G401.6 (cell line): ENCODE measurements at regions not wholly inside any gene's neighbourhood (a gene's known extent, or its start where the extent isn't known, plus 50 kb on each side); places are given as distances from the start of the nearest gene placed in this dataset.
"Not testable (repeated sequence)": the region's sequence is repeated elsewhere in the genome, so short reads cannot be mapped to it uniquely, and the experiment has no call there.

ENCODE experiments used
- FAIRE-seq: peaks from 2 replicates; lab custom pipeline; 2012; peaks lifted over from hg19 to GRCh38; lab: Jason Lieb, UNC

GRCh38 chr5:58299256-58299655 lies 160.6 kb downstream of the PLK2 start:
- FAIRE-seq: no peak

GRCh38 chr5:58294598-58295305 lies 165.1 kb downstream of the PLK2 start:
- no peak for FAIRE-seq

GRCh38 chr5:58288275-58288674 lies 171.6 kb downstream of the PLK2 start:
- not testable (repeated sequence) for FAIRE-seq

GRCh38 chr5:58286741-58287140 lies 173.1 kb downstream of the PLK2 start:
- FAIRE-seq: no peak

- no peak for FAIRE-seq
Observed at GRCh38 chr5:58285900-58286299, 174.0 kb downstream of the PLK2 start.

- no peak for FAIRE-seq
Observed at GRCh38 chr5:58284886-58285285, 175.0 kb downstream of the PLK2 start.

- no peak for FAIRE-seq
Observed at GRCh38 chr5:58281189-58281588, 178.7 kb downstream of the PLK2 start.

- no peak for FAIRE-seq
Observed at GRCh38 chr5:58279259-58279658, 180.6 kb downstream of the PLK2 start.

GRCh38 chr5:58276431-58276830 lies 183.5 kb downstream of the PLK2 start:
- FAIRE-seq: no peak

GRCh38 chr5:58275516-58275915 lies 184.4 kb downstream of the PLK2 start:
- no peak for FAIRE-seq

GRCh38 chr5:58274191-58274590 lies 185.7 kb downstream of the PLK2 start:
- FAIRE-seq: no peak

- no peak for FAIRE-seq
Observed at GRCh38 chr5:58273711-58274110, 186.2 kb downstream of the PLK2 start.

- FAIRE-seq: no peak
Observed at GRCh38 chr5:58268268-58268667, 191.6 kb downstream of the PLK2 start.

- FAIRE-seq: no peak
Observed at GRCh38 chr5:58266402-58266801, 193.5 kb downstream of the PLK2 start.

GRCh38 chr5:58265246-58265930 lies 194.5 kb downstream of the PLK2 start:
- no peak for FAIRE-seq

GRCh38 chr5:58264276-58264675 lies 195.6 kb downstream of the PLK2 start:
- FAIRE-seq: no peak

- no peak for FAIRE-seq
Observed at GRCh38 chr5:58263296-58263695, 196.6 kb downstream of the PLK2 start.

- FAIRE-seq: no peak
Observed at GRCh38 chr5:58262226-58262625, 197.7 kb downstream of the PLK2 start.

- FAIRE-seq: no peak
Observed at GRCh38 chr5:58261605-58262004, 198.3 kb downstream of the PLK2 start.

- no peak for FAIRE-seq
Observed at GRCh38 chr5:58260243-58260642, 199.6 kb downstream of the PLK2 start.

GRCh38 chr5:58259685-58260152 lies 200.2 kb downstream of the PLK2 start:
- FAIRE-seq: peak; percentile 99

- no peak for FAIRE-seq
Observed at GRCh38 chr5:58258984-58259684, 200.8 kb downstream of the PLK2 start.

GRCh38 chr5:58255970-58256369 lies 203.9 kb downstream of the PLK2 start:
- no peak for FAIRE-seq
